HepG2 (cell line): ENCODE measurements at regions not wholly inside any gene's neighbourhood (a gene's known extent, or its start where the extent isn't known, plus 50 kb on each side); places are given as distances from the start of the nearest gene placed in this dataset.

Experiments used
- ATF7 ChIP-seq, 2 experiments: fragments of 450-650 bp in 1 of 2; sonication (generic) in 1 of 2; formaldehyde crosslinking in 1 of 2; IDR thresholded peaks; 2 replicates each; pipeline versions ENCODE4 v1.4.0 to v1.6.1; 2016 to 2020; ENCODE audit warnings: antibody characterized with exemption in 1 of 2, mild to moderate bottlenecking in 1 of 2, missing genetic modification reagents in 1 of 2
- CC2D1A ChIP-seq: sonication (generic); formaldehyde crosslinking; IDR thresholded peaks from 2 replicates; pipeline ENCODE4 v1.8.1; 2023; ENCODE audit warnings: mild to moderate bottlenecking, missing genetic modification reagents
- CREM ChIP-seq, 2 experiments: sonication (generic) in 1 of 2; formaldehyde crosslinking in 1 of 2; IDR thresholded peaks; 2 replicates each; pipeline versions ENCODE4 v1.4.0 to v1.6.1; 2016 to 2020; ENCODE audit warnings: antibody characterized with exemption in 1 of 2, mild to moderate bottlenecking in 1 of 2, missing genetic modification reagents in 1 of 2
- EZH2 ChIP-seq: conservative IDR thresholded peaks from 2 replicates; pipeline ENCODE4 v1.6.1; 2012; ENCODE audit warnings: mild to moderate bottlenecking, low read depth, low read length, moderate library complexity
- FOXK1 ChIP-seq: sonication (generic); formaldehyde crosslinking; IDR thresholded peaks from 2 replicates; pipeline ENCODE4 v1.4.0; 2020; ENCODE audit warnings: low read depth, missing genetic modification reagents, borderline replicate concordance
- GABPA ChIP-seq, 2 experiments: IDR thresholded peaks; 2 replicates each; pipeline ENCODE4 v1.6.1; 2011 to 2016; ENCODE audit warnings: low read depth in 2 of 2, low read length in 1 of 2, missing biosample characterization in 1 of 2, missing genetic modification characterization in 1 of 2
- GABPB1 ChIP-seq: IDR thresholded peaks from 2 replicates; pipeline ENCODE4 v1.6.1; 2016; ENCODE audit warnings: mild to moderate bottlenecking, missing genetic modification reagents, moderate library complexity, missing compliant biosample characterization
- HDAC6 ChIP-seq: fragments of 200-600 bp; sonication (generic); IDR thresholded peaks from 2 replicates; pipeline ENCODE4 v1.7.0; 2017; ENCODE audit warnings: mild to moderate bottlenecking, antibody characterized with exemption, low read length, low read depth
- MBNL3 ChIP-seq: fragments of 250-450 bp; sonication (Bioruptor Pico); conservative IDR thresholded peaks from 2 replicates; pipeline ENCODE4 v1.8.0; 2022; ENCODE audit warnings: mild to moderate bottlenecking, inconsistent platforms
- NFE2L2 ChIP-seq: fragments of 150-350 bp; IDR thresholded peaks from 2 replicates; pipeline ENCODE4 v1.6.1; 2014; ENCODE audit warnings: low read length
- NFYB ChIP-seq: sonication (generic); formaldehyde crosslinking; IDR thresholded peaks from 2 replicates; pipeline ENCODE4 v1.4.0; 2020; ENCODE audit warnings: missing genetic modification reagents
- SP2 ChIP-seq: sonication (generic); formaldehyde crosslinking; IDR thresholded peaks from 2 replicates; pipeline ENCODE4 v1.5.1; 2020; ENCODE audit warnings: mild to moderate bottlenecking, missing genetic modification reagents
- THRA ChIP-seq: sonication (generic); formaldehyde crosslinking; IDR thresholded peaks from 2 replicates; pipeline ENCODE4 v1.4.0; 2020; ENCODE audit warnings: missing genetic modification reagents, borderline replicate concordance
- ZMYM2 ChIP-seq: sonication (generic); formaldehyde crosslinking; IDR thresholded peaks from 2 replicates; pipeline ENCODE4 v1.8.0; 2022; ENCODE audit warnings: mild to moderate bottlenecking, missing genetic modification reagents
- ZMYM3 ChIP-seq: sonication (generic); formaldehyde crosslinking; IDR thresholded peaks from 2 replicates; pipeline ENCODE4 v1.5.1; 2020; ENCODE audit warnings: mild to moderate bottlenecking, missing genetic modification reagents
- ZNF205 ChIP-seq: IDR thresholded peaks from 2 replicates; pipeline ENCODE4 v1.6.1; 2018; ENCODE audit warnings: missing biosample characterization, missing genetic modification reagents
- ZNF33A ChIP-seq: sonication (generic); formaldehyde crosslinking; IDR thresholded peaks from 2 replicates; pipeline ENCODE4 v1.5.1; 2020; ENCODE audit warnings: missing genetic modification reagents, mild to moderate bottlenecking, moderate library complexity, borderline replicate concordance
- ZNF652 ChIP-seq: IDR thresholded peaks from 2 replicates; pipeline ENCODE4 v1.6.1; 2016; ENCODE audit warnings: low read depth, borderline replicate concordance
- ZNF749 ChIP-seq: sonication (generic); formaldehyde crosslinking; IDR thresholded peaks from 2 replicates; pipeline ENCODE4 v1.8.0; 2022; ENCODE audit warnings: mild to moderate bottlenecking, missing genetic modification reagents, moderate library complexity, borderline replicate concordance
- TF ChIP-seq, protein P1 (sequence below): sonication (generic); formaldehyde crosslinking; IDR thresholded peaks from 2 replicates; pipeline ENCODE4 v1.8.0; 2022; ENCODE audit warnings: low read depth, missing genetic modification reagents
- TF ChIP-seq, protein P2 (sequence below): IDR thresholded peaks from 2 replicates; pipeline ENCODE4 v1.6.1; 2016; ENCODE audit warnings: low read depth, missing genetic modification reagents, missing compliant biosample characterization

DNA sequence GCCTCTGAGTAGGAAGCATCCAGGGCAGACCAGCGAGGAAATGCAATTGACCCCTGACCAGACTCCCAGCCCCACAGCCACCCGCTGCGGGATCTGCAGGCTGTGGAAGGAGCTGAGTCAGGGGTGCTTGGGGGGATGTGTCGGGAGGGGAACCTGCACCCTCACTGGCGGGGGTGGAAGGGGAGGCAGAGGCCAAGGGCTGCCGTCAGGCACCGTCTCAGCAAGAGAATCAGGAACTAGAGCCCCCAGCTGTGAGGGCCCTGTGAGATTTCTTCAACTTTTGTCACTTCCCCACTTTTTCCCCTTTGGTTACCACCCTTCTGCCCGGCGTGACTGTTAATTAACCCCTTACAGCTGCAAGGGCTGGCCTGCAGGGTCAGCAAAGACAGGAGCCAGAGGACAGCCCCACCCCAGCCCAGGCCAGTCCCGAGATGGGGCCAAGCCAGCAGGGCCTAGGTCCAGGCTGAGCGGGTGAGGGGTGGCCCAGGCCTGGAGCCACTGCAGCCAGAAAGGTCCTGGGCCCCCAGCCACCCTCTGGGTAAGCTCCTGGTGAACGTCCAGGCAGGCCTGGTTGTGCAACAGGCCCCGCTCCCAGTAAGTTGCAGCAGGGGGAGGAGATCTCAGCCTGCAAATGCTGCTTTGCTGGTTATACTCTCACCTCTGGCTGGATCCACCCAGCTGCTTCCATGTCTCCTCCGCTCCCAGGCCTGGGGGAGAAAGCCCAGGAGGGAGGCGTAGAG lies 147.0 kb upstream of the ID2 start (continued):
- peak; percentile 81 for TF ChIP-seq ZMYM3 (CRISPR knock-in tag)
- TF ChIP-seq FOXK1 (CRISPR knock-in tag), result no peak
- no peak for TF ChIP-seq ZMYM2 (CRISPR knock-in tag)
- TF ChIP-seq GABPB1, result peak; percentile 41; the same call in 1 of the 2 replicates
- no peak for TF ChIP-seq EZH2
- TF ChIP-seq, protein P1, sequence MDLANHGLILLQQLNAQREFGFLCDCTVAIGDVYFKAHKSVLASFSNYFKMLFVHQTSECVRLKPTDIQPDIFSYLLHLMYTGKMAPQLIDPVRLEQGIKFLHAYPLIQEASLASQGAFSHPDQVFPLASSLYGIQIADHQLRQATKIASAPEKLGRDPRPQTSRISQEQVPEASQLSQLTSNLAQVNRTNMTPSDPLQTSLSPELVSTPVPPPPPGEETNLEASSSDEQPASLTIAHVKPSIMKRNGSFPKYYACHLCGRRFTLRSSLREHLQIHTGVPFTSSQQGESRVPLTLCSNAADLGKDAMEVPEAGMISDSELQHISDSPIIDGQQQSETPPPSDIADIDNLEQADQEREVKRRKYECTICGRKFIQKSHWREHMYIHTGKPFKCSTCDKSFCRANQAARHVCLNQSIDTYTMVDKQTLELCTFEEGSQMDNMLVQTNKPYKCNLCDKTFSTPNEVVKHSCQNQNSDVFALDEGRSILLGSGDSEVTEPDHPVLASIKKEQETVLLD (CRISPR knock-in tag), result no peak
- no peak for TF ChIP-seq HDAC6
- TF ChIP-seq GABPA (IDR thresholded peaks at IDR 0.05; ENCODE audit: low read depth, low read length), result no peak
- TF ChIP-seq GABPA (CRISPR knock-in tag; IDR thresholded peaks at IDR 0.05; ENCODE audit: low read depth), result no peak
- no peak for TF ChIP-seq ZNF33A (CRISPR knock-in tag)
- TF ChIP-seq, protein P2, sequence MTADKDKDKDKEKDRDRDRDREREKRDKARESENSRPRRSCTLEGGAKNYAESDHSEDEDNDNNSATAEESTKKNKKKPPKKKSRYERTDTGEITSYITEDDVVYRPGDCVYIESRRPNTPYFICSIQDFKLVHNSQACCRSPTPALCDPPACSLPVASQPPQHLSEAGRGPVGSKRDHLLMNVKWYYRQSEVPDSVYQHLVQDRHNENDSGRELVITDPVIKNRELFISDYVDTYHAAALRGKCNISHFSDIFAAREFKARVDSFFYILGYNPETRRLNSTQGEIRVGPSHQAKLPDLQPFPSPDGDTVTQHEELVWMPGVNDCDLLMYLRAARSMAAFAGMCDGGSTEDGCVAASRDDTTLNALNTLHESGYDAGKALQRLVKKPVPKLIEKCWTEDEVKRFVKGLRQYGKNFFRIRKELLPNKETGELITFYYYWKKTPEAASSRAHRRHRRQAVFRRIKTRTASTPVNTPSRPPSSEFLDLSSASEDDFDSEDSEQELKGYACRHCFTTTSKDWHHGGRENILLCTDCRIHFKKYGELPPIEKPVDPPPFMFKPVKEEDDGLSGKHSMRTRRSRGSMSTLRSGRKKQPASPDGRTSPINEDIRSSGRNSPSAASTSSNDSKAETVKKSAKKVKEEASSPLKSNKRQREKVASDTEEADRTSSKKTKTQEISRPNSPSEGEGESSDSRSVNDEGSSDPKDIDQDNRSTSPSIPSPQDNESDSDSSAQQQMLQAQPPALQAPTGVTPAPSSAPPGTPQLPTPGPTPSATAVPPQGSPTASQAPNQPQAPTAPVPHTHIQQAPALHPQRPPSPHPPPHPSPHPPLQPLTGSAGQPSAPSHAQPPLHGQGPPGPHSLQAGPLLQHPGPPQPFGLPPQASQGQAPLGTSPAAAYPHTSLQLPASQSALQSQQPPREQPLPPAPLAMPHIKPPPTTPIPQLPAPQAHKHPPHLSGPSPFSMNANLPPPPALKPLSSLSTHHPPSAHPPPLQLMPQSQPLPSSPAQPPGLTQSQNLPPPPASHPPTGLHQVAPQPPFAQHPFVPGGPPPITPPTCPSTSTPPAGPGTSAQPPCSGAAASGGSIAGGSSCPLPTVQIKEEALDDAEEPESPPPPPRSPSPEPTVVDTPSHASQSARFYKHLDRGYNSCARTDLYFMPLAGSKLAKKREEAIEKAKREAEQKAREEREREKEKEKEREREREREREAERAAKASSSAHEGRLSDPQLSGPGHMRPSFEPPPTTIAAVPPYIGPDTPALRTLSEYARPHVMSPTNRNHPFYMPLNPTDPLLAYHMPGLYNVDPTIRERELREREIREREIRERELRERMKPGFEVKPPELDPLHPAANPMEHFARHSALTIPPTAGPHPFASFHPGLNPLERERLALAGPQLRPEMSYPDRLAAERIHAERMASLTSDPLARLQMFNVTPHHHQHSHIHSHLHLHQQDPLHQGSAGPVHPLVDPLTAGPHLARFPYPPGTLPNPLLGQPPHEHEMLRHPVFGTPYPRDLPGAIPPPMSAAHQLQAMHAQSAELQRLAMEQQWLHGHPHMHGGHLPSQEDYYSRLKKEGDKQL, result peak; percentile 32; the same call in 1 of the 2 replicates
- no peak for TF ChIP-seq NFE2L2
- TF ChIP-seq SP2 (CRISPR knock-in tag), result no peak
- peak; percentile 68 for TF ChIP-seq ZNF652
- TF ChIP-seq ZNF205 (CRISPR knock-in tag), result no peak
- TF ChIP-seq ZNF749 (CRISPR knock-in tag), result no peak
- TF ChIP-seq NFYB, result no peak
- no peak for TF ChIP-seq CREM (IDR thresholded peaks at IDR 0.05)
- no peak for TF ChIP-seq CREM (CRISPR knock-in tag; IDR thresholded peaks at IDR 0.05)
- 0 out of 2 replicates have a peak, but pooled peaks have one; percentile 46 for TF ChIP-seq THRA (CRISPR knock-in tag)
- no peak for TF ChIP-seq CC2D1A (CRISPR knock-in tag)
- no peak for TF ChIP-seq ATF7 (IDR thresholded peaks at IDR 0.05)
- TF ChIP-seq ATF7 (CRISPR knock-in tag; IDR thresholded peaks at IDR 0.05), result no peak
- no peak for TF ChIP-seq MBNL3 (CRISPR knock-in tag)
